Heart right ventricle (tissue), 16 donors: ENCODE measurements at regions not wholly inside any gene's neighbourhood (a gene's known extent, or its start where the extent isn't known, plus 50 kb on each side); places are given as distances from the start of the nearest gene placed in this dataset.

ENCODE experiments used
- ATAC-seq, 8 donors: fragments of 200-7000 bp; cut with Tn5 transposase; one replicate each; pipeline ENCODE4 v1.9.1; 2020; ENCODE audit warnings: mild to moderate bottlenecking in 8 of 8, moderate library complexity in 8 of 8, moderate number of reproducible peaks in 1 of 8
- DNase-seq, 2 donors: peaks; one replicate each; pipeline ENCODE4 v3.0.0-alpha.2; 2020
- H3K27ac ChIP-seq, 10 donors: fragments of 200-600 bp; sonication (generic) in 2 of 10; one replicate each; pipeline versions ENCODE4 v1.5.0 to v1.8.0; 2020 to 2022; ENCODE audit warnings: mild to moderate bottlenecking in 3 of 10
- H3K27me3 ChIP-seq, 7 donors: fragments of 200-600 bp; one replicate each; pipeline ENCODE4 v1.8.0; 2021 to 2022; ENCODE audit warnings: mild to moderate bottlenecking in 2 of 7
- H3K36me3 ChIP-seq, 9 donors: fragments of 200-600 bp; sonication (generic) in 1 of 9; one replicate each; pipeline versions ENCODE4 v1.5.0 to v1.8.0; 2020 to 2022; ENCODE audit warnings: mild to moderate bottlenecking in 2 of 9
- H3K4me1 ChIP-seq, 9 donors: fragments of 200-600 bp; sonication (generic) in 1 of 9; one replicate each; pipeline versions ENCODE4 v1.5.0 to v1.8.0; 2020 to 2022; ENCODE audit warnings: mild to moderate bottlenecking in 4 of 9
- H3K4me3 ChIP-seq, 10 donors: fragments of 200-600 bp; sonication (generic) in 2 of 10; one replicate each; pipeline versions ENCODE4 v1.5.0 to v1.8.0; 2020 to 2022; ENCODE audit warnings: mild to moderate bottlenecking in 7 of 10, moderate library complexity in 2 of 10
- H3K9me3 ChIP-seq, 11 donors: fragments of 200-600 bp in 10 of 11; sonication (generic) in 2 of 11; one replicate each; pipeline versions ENCODE4 v1.5.0 to v1.8.0; 2013 to 2022; ENCODE audit warnings: mild to moderate bottlenecking in 2 of 11, control low read depth in 1 of 11, moderate library complexity in 1 of 11
- CTCF ChIP-seq, 9 donors: fragments of 200-600 bp; sonication (generic) in 2 of 9; IDR thresholded peaks; one replicate each; pipeline versions ENCODE4 v1.5.0 to v1.8.0; 2021 to 2022; ENCODE audit warnings: antibody characterized with exemption in 9 of 9, mild to moderate bottlenecking in 5 of 9, moderate library complexity in 1 of 9
- WGBS, 2 donors: extraction: QIAGEN DNeasy Blood & Tissue Kit; methylation state at CpG; one replicate each; pipeline ENCODE4 v1.1.7; 2013; ENCODE audit warnings: inconsistent platforms in 1 of 2; 5-methylcytosine and 5-hydroxymethylcytosine counted together
- intact Hi-C, 10 donors: fragments of 100-400 bp; cut with DNase I; formaldehyde crosslinking; loops; one replicate each; pipeline versions ENCODE4 v1.11.1 to v1.14.2; 2022
- donor health status: Arrhythmogenic right ventricular cardiomyopathy.
- donor health status: ischemic (EF 13 %, LVEDD 7.1; RV severe dilation, severe dysfunction).
- donor health status: healthy with polysubstance abuse.
- donor health status: DM: no; HTN: yes; CAD: no.
- donor health status: DM: no; HTN: no; CAD: no.
- donor health status: ischemic (EF 25% LVEDD 6.9; RV normal size, moderate dysfunction).
- donor health status: ischemic (EF 25% LVEDD 5.7; RV mildly dilated, moderate dysfunction).
- donor health status: healthy.
- donor health status: DM: yes; HTN: yes; CAD: no.
- donor health status: Ischemic cardiomyopathy.
- donor health status: ischemic (EF 35%, LVEDD 5.7; RV mildly dilated, moderate dysfunction).
- donor health status: nonischemic (EF 11% LVEDD 7.7; RV severe dilation, severe dysfunction).
- donor health status: DM: yes; HTN: yes; CAD: no.
- donor health status: PGD.
- donor health status: ischemic (EF 29% LVEDD 5.4; RV normal size, mild dysfunction).
- donor health status: nonischemic (EF 23%, LVEDD 6.1; RV moderate dilation, normal function).

GRCh38 chr12:40587970-40588369, 104.3 kb upstream of the CNTN1 start:
- Histone ChIP-seq H3K4me3 (no peak overlapping the region), H3K36me3 (no peaks in the 10 kb centered on the region), H3K27me3 (no peaks in the 10 kb centered on the region), H3K27ac (no peak overlapping the region), H3K9me3 (peaks cover 0 to 21% (median 0%) of the 10 kb centered on the region in 11 donors), H3K4me1 (no peaks in the 10 kb centered on the region)
- WGBS, 2 donors, result 82 to 84% methylated on average over 3 of the region's 3 CpGs
- intact Hi-C loops, result no loop called here
- no peak for ATAC-seq
- no peak for TF ChIP-seq CTCF (IDR thresholded peaks at IDR 0.05)
- DNase-seq, result no peak

GRCh38 chr12:40597133-40597532, 95.1 kb upstream of the CNTN1 start:
- Histone ChIP-seq H3K9me3 (peaks cover 0 to 13% (median 0%) of the 10 kb centered on the region in 11 donors), H3K27ac (no peak overlapping the region), H3K27me3 (no peaks in the 10 kb centered on the region), H3K4me3 (no peak overlapping the region), H3K36me3 (no peaks in the 10 kb centered on the region), H3K4me1 (no peaks in the 10 kb centered on the region)
- intact Hi-C loops, result no loop called here
- ATAC-seq (no peak), DNase-seq (no peak)
- WGBS, 2 donors, result 53 to 62% methylated on average over 3 of the region's 3 CpGs
- TF ChIP-seq CTCF (IDR thresholded peaks at IDR 0.05), result no peak

- no peak for TF ChIP-seq CTCF (IDR thresholded peaks at IDR 0.05)
- 64 to 66% methylated on average over 2 of the region's 2 CpGs for WGBS, 2 donors
- intact Hi-C loops, result no loop called here
- Histone ChIP-seq H3K4me3 (no peak overlapping the region), H3K36me3 (no peaks in the 10 kb centered on the region), H3K9me3 (peaks cover 0 to 13% (median 0%) of the 10 kb centered on the region in 11 donors), H3K27ac (no peak overlapping the region), H3K27me3 (no peaks in the 10 kb centered on the region), H3K4me1 (no peaks in the 10 kb centered on the region)
- DNase-seq (no peak), ATAC-seq (no peak)
Observed at GRCh38 chr12:40598073-40598472, 94.2 kb upstream of the CNTN1 start.

- ATAC-seq, result no peak
Observed at GRCh38 chr12:40602562-40602961, 89.7 kb upstream of the CNTN1 start.

More at GRCh38 chr12:40602562-40602961, 89.7 kb upstream of the CNTN1 start:
- Histone ChIP-seq H3K9me3 (peaks cover 0 to 16% (median 3%) of the 10 kb centered on the region in 11 donors), H3K27ac (no peak overlapping the region), H3K4me3 (no peak overlapping the region), H3K36me3 (no peaks in the 10 kb centered on the region), H3K27me3 (no peaks in the 10 kb centered on the region), H3K4me1 (no peaks in the 10 kb centered on the region)
- WGBS, 2 donors, result 56% methylated on average over 3 of the region's 3 CpGs
- TF ChIP-seq CTCF (IDR thresholded peaks at IDR 0.05), result no peak
- intact Hi-C loops, result no loop called here
- DNase-seq, result no peak
